ENCODE measurements at regions not wholly inside any gene's neighbourhood (a gene's known extent, or its start where the extent isn't known, plus 50 kb on each side); places are given as distances from the start of the nearest gene placed in this dataset.

DNA sequence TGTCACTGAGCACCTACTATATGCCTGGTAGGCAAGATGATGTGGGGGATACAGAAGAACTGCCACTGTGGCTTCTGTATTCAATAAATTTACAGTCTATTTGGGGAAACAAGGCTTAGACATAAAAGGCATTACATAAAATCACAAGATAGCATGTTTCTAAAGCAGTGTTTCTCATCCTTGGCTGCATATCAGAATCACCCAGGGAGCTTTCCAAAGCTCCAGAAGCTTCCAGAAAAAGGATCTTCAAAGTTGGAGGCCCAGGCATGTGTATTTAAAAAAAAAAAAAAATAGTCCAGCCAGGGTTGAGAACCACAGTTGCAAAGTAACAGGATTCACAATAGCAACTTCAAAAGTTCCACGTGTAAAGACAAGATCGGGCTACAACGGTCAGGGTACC lies 112.4 kb upstream of the SPACA1 start:
- DNase-seq: no peak

DNA sequence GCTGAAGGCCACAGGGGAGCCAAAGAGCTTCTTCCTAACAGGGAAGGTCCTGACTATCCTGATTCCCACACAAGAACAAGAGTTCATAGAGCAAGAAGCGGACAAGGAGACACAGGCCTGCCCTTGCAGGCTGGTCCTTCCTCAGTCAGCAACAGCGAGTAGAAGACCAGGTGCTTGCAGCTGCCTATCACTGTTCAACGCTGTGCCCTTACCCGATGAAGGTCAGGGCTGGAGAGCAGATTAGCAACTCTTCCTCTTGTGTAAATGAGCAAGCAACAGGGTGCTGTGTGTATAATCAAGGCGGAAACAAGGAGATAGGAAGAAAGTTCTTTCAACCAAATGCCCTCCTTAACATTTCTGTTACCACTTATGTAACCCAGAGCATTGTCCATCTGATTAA lies 115.3 kb upstream of the SPACA1 start:
- DNase-seq: no peak

DNA sequence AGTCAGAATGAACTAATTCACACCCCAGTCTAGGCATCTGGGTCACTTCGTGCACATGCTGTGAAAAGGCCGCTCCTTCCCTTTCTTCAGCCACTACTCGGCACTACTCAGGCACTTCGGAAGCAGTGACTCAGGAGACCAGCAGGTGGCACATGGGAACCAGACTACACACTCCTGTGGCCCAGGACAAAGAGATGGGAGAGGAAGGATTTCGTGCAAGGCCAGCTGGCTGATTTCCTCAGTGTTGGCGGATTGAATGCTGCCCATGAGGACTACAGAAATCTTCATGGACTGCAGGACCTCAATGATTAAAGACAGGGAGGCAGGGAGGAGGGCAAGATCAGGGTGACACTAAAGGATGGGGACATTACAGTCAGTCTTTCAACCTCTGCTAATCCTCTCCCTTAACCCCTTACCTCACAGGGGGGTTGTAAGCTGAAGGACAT lies 117.8 kb upstream of the SPACA1 start:
- DNase-seq: peak; percentile 82 to 86

DNA sequence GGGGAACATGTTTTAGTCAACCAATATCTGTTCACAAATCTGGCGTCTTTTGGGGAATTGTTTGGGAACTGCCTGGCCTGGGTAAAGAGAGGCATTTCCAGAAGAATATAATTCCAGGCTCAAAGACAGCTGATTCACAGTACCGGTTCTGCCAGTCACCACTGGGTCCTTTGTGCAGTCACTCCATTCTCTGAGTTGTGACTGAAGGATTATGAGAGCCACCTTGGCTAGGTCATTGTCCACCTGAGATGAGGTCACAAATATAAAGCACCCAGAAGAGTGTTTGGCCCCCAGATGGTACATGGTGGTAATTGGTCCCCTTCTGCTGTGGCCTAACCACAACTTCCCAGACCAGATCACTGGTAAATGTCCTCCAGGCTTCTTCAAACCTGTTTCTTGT lies 121.0 kb upstream of the SPACA1 start:
- DNase-seq: no peak

DNA sequence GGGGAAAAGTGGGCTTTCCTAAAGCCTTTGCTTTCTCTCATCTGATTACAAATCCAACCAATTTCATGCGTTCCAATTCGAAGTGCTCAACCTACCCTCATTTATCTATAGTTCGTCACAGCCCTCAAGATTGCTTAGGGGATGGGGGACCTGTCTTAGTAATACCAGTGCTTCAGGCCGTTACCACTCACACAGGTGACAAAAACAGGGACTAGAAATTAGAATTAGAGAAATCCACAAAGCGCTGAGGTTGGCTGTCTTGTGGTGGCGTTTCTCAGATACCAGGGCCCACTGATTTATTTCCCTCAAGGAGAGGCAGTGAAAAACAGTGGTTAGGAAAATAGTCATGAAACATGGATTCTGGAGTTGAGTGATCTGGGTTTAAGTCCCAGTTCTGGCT lies 121.6 kb upstream of the SPACA1 start:
- DNase-seq: no peak

DNA sequence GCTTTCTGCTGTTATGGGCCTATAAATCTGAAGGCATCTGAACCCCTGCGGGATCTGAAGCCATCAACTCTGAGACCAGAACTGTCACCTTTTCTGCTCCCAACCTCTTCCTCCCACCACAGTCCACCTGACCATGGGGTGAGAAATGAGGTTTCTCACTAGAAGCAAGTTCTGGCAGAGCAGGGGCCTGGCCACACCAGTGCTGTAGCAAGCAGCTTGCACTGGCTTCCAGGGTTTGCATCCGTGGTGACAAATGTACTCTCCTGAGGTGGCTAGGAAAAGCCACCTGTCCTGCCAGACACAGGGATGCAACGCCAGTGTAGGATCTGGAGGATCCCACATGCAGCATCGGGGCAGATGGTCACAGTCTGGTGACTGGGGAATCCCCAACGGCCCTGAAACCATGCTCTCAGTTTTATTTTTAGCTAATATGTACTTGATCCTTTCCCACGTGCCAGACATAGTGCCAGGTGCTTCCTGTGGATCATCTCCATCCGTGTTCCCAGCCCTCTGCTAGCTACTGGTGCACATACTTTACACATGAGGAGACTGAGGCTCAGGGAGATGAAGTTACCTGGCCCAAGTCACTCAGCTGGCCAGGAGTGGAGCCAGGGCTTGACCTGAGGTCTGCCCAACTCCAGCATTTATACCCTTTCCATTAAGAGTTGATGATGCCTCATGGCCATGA lies 122.1 kb upstream of the SPACA1 start:
- DNase-seq: no peak

DNA sequence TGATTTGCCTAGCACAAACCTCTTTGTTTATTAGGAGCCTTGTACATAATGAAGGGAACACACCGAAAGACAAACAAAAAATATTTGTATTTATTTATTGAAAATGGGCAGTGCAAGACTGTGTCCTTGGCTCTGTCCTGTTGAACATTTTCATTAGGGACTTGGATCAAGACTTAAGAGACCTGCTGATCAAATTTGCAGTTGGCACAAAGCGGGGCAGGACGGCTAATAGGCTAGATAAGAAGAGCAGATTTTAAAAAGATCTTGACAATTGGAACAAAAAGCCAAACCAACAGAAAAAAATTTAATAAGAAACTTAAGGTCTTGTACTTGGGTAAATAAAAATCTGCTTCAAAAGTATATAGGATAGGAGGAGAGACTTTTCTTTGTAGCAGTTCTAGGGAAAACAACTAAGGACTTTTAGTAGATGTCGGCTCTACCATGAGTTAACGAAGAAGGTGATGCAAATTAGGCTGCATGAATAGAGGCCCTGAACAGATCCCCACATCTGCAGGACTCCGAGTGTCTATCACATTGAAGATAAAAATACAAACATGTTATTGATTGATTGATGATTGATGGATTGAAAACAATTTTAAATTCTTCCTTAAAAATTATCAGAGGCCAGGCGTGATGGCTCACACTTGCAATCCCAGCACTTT lies 124.1 kb upstream of the SPACA1 start:
- DNase-seq: no peak

DNA sequence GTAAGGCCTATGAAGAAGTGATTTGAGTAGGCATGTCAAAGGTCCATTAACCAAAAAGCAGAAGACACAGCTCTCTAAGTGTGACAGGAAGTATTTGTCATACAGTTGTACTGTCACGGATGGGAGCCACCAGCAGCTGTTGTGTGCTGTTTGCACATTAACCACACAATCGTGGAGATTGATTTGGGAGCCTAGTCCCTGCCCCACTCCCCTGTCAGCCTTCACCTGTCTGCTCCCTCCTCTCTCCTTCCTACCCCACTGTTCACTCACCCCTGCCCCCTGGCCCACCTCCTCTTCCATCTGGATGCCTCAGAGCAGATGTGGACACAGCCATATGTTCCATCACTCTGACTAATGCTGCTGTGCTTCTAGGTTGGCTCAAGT lies 124.7 kb upstream of the SPACA1 start:
- DNase-seq: peak; percentile 49 to 52

DNA sequence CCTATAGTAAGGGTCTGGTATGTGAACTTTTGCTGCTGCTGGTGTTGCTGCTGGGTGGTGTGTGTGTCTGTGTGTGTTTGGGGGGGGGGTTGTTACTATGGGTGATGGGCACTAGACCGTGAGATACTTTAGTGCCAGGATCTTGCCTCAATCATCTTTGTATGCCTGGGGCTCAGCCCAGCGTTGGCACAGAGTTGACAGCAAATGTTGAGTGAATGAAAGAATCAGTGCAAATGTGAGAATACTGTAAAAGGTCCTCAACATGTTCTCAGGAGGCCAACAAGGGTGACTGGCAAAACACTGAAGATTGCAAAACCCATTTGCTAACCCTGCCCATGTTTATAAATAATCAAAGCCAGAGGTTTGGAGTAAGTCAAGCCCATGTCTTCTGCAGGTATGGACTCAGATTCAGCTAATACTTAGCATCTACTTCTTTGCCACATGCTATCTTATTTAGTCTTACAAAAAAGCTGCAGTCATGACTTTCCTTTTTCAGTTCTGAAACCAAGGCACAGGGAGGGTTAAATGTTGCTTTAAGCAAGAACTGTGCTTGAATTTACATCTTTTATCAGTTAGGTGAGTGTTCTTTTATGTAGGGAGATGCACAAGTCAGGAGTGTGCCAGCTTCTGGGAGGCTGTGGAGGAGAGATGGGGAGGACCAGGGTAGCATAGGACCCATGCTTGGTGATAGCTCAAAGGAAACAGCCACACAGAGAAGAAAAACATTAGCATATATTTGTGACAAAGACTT lies 125.3 kb upstream of the SPACA1 start:
- no peak for DNase-seq

DNA sequence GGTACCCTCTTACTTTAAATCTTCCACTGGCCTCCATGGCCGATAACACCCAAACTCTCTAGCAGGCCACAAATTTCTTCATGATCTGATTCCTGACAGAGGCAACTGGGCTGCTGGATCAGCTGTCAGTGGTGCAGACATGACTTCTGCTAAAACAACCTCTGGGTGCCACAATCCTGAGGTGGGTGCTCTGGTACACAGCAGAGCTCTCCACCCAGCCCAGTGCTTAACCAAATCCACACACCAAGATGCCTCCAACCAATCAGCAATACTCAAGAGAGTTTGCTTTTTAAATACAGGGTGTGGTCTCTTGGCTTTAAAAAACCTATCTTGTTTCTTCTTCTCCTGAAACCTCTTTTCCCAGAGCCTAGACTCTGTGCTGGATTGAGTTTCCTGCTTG lies 126.6 kb upstream of the SPACA1 start:
- no peak for DNase-seq

DNA sequence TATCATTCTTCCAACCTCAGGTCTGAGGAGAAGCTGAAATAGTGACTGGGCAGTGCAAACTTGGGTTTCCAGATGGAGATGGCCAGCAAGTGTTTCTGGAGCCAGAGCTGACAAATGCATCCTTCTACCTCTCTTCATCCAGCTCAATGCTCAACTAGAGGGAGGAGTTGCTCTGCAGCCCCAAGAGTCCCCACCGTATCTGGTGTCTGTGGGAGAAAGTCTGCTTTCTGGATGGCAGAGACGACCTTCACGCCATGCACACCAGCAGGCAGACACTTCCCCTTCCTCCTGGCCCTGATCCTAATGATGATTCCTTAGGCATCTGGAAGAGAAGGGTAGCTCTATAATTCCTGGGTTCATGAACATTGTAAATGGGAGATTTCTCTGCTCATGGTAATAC lies 127.4 kb upstream of the SPACA1 start:
- no peak for DNase-seq

DNA sequence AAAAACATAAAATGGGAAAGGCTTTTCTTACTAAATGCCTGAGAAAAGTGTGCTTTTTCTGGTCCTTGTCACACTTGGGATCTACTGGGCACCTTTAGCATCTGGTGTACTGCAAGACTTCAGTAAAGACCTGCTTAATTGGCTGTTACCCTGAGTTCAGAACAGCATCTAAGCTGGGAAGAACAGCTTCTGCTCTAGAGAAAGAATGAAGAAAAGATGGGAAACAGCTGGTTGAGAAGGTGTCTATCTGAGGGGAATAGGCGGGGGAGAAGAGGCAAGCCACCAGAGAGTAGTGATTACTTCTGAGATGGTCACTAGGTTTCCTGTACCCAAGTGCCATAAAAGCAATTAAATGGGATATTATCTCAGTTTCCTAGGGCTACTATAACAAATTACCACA lies 128.2 kb upstream of the SPACA1 start:
- no peak for DNase-seq

DNA sequence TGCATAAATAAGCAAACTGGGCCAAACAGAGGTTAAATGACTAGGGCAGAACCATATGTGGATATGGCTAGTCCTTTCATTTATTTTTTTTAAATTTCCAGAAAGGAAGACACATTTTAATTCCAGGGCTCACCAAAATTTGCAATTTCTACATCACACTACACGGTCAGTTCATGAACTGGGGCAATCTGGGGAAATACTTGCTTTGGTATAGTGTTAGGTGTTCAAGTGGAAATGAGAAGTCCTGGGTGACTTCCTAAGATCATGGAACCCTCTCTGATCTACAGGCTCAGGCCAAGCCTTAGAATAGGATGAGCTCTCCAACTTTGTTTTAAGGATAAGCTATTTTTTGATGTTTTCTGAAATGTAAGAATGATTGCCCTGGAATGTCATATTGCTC lies 128.6 kb upstream of the SPACA1 start:
- DNase-seq: no peak

DNA sequence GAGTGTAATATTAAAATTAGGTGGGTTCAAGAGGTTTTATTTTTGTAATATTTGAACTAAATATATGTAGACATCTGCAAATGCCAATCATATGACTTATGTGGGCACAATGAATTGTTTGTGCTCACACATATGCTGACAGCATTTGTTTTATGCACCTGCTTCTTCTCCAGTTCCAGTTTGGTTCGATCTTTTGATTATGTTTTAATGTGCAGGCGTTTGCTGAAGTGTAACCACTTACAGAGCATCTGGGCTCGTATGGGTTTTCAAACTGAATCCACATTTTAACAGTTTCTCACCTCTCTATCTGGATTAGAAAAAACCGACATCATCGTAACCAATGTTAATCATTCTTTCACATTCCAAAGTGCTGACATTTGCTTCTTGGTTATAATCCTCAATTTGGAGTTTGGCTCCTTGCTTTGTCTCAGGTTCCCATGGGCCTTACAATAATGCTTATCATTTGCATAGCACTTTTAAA lies 129.1 kb upstream of the SPACA1 start:
- DNase-seq: no peak

DNA sequence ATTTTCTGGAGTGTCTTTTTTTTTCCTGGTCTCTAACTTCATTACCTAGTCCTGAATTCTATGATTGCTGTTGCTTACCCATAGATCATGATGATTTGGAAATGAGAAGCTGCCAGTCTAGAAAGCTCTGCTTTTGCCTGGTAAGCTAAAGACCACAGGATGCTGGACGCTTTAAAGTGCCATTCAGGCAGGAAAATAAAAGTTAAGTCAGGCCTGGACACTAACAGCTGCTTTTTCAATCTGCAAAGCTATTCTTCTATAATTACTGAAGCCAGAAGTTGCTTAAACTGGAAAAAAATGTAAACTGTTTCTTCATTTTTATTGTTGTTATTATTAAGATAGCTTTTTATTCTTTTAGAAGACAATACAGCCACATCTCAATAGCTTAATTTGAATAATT lies 129.8 kb upstream of the SPACA1 start:
- DNase-seq: no peak

DNA sequence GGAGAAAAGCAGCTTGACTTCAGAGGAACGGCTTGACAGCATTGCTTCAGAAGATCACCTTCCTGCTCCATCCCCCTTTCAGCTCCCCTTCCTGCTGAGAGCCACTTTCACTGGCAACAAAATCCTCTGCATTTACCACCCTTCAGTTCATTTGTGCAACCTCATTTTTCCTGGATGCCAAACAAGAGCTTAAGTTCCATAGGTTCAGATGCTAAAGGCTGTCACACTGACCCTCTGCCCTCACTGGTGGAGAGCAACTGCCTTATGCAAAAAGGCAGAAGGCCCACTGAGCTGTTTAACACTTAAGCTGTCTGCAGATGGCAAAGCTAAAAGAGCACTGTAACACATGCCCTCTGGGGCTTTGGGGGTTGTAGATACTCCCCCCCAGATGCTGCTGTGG lies 131.2 kb upstream of the SPACA1 start:
- no peak for DNase-seq

DNA sequence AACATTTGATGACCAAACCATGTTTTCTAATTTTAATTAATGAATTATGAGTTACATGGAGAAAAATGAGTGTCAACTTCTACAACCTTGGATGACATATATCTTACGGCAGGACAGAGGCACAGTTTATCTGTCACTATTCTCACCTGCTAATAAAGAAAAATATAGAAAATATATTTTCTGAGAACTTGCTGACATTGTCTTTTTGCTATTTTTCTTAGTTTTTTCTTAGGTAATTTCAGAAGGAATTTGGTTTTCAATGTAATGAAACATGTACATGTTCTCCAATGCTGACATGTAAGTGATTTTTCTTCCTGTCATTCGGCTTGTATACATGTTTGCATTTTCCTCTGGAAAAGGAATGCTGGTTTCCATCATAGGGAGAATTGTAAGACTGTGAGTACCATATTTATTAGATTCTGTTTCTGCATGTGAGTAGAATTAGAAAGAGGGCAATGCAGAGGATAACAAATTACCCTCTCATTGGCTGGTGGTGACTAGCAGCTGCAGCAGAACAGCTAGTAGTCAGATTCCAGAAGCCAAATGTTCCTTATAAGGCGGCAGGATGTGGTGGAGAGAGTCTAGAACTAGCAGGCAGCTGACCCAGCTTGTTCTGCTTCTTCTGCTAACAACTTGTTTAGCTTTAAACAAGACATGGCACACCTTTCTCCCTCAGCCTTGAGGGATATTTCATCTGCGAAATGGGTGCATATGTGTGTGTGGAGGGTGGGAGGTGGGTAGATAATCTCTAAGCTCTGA lies 132.8 kb upstream of the SPACA1 start:
- no peak for DNase-seq

DNA sequence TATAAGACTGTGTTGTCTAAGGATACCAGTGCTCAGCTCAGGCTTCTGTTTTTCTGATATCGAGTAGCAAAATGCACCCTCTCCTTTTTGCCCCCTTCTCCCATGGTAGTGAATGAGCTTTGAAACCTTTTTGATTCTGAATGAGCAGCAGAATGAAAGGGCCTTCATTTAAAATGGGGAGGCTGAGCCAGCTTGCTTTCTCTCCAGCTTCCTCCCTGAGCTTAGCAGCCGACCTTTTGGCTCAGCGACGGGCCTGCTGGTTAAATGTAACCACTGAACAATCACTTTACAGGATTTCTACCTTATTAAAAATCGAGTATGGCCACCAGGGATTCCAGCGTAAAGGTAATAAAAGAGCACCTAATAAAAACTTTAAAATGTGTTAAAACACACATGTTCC lies 133.7 kb upstream of the SPACA1 start:
- no peak for DNase-seq

DNA sequence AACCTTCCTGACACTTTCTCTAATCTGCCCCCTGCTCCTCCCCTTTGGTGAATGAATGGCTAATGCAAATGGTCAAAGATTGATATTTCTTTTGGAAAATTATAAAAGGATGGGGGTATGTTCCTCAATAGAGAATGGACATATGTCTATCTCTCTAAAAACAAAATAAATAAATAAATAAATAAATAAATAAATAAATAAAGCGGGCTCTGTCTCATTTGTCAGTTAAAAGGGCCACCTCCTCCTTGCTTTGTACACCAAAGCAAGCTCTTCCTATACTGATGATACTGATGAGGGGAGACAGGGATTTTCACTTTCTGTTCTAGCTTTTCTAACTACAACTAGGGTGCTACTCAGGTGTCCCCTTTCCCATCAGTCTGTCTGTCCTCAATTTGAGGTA lies 135.5 kb upstream of the SPACA1 start:
- no peak for DNase-seq

DNA sequence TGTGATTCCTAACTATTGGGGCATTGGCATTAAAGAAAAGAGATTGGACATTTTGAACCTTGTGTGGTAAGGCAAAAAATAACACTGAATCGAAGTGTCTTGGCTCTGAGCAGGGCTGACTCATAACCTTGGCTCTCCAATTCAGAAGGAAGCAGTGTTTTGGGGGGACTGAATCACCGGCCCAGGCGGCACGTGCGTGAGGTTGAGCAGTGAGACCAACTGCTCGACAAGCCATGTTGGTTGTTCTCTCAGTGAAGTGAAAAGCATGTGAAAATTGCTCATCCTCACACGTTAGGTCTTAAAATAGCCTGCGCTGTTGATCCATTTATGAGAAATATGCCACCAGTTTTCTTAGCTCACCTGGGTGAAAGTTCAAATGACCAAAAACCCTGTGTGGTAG lies 137.8 kb upstream of the SPACA1 start:
- DNase-seq: no peak

DNA sequence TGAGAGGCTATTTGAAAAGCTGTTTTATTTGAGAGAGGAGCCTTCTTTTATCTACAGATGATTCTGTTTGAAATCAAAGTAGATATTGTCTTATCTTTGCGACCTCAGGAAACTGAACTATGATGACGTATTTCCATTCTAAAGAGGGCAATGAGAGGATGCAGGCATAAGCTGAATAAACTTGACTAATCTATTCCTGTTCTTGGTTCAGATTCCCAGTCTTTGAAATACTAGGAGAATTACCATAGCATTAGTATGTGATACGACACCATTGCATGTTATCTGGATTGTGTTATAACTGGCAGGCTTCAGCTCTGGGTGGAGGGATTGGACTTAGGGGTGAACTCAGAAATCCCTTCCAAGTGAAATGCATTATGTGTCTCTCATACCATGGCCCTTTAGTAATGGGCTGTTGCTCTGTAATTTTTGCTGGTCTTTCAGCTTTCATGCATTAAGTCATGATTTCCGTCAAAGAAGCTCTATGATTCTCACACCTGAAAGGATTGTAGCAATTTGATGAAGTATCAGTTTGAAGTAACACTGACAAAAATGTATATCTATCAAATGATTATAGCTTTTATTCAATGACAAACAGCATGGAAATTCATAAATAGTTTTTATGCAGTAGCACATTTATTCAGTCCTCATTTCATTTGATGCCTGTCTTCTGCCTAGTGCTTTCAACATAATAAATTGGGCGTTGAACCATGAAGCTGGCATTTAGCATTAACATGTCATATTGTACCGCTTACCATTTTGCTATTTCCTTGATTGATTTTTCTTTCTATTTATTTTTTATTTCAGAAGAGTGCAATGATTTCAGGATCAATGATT lies 138.4 kb upstream of the SPACA1 start:
- no peak for DNase-seq

DNA sequence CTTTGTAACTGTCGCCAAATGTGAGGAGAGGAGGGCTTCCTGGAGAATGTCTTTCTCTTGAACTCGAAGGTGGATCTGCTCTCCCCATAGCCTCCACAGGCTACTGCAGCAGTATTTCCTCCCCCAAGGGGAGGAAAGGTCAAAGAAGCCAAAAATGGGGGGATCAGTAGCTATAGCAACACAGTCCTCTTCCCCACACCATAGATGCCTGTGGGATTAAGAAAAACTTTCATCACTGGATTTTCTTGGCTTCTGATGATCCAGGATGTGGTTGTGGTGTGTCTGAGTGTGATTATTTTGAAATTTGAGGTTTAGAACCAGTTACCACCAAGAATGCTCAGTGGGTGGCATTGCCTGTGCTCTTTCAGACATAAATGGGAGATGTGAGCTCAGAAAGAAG lies 140.1 kb upstream of the SPACA1 start:
- peak; percentile 89 to 91 for DNase-seq
